ENCODE measurements at regions not wholly inside any gene's neighbourhood (a gene's known extent, or its start where the extent isn't known, plus 50 kb on each side); places are given as distances from the start of the nearest gene placed in this dataset.

DNA sequence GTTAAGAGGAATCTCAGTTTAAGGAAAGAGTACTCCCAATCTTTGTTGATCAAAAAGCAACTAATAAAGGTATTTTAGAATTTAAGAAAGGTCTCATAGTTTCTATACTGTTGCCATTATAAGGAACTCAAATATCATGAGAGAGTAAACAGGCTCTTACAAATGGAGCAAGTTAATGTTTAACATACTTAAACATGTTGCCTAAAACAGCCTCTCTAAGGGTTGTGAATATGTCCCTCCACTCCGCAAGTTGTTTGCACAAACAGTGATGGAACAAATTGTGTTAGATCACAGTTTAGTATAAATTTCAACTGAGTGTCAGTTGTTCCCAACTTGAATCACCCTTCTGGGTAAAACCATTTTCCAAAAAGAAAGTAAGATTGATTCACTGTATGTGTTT, 1678.3 kb downstream of the PCDH19 start:
- TF ChIP-seq CTCF (conservative IDR thresholded peaks at IDR 0.05 in 1 of 2, IDR thresholded peaks at IDR 0.05 in 1 of 2; ENCODE audit: low read depth in 1 of 2, low read length in 2 of 2), result no peak
- no peak for TF ChIP-seq EZH2 (IDR thresholded peaks at IDR 0.05; ENCODE audit: low read length, missing control alignments)
